Endothelial cell of hepatic sinusoid (primary cell): ENCODE measurements at regions not wholly inside any gene's neighbourhood (a gene's known extent, or its start where the extent isn't known, plus 50 kb on each side); places are given as distances from the start of the nearest gene placed in this dataset.
"Not testable (repeated sequence)": the region's sequence is repeated elsewhere in the genome, so short reads cannot be mapped to it uniquely, and the experiment has no call there.

Experiments
- in situ Hi-C: cut with HindIII; loops from 2 replicates; pipeline ENCODE4 v1.10.0; 2017; ENCODE audit warnings: low sequenced_read_pairs

GRCh38 chr1:222941425-222941824 lies 126.6 kb downstream of the DISP1 start:
- in situ Hi-C loops: no loop called here

GRCh38 chr1:222946436-222946835 lies 131.6 kb downstream of the DISP1 start:
- in situ Hi-C loops: no loop called here

GRCh38 chr1:222948079-222948478 lies 133.2 kb downstream of the DISP1 start:
- in situ Hi-C loops: no loop called here

GRCh38 chr1:222950892-222951291 lies 136.1 kb downstream of the DISP1 start:
- in situ Hi-C loops: no loop called here

- in situ Hi-C loops: no loop called here
Observed at GRCh38 chr1:222953585-222953984, 138.7 kb downstream of the DISP1 start.

GRCh38 chr1:222955964-222956363 lies 141.1 kb downstream of the DISP1 start:
- in situ Hi-C loops: no loop called here

- in situ Hi-C loops: no loop called here
Observed at GRCh38 chr1:222956601-222957000, 141.8 kb downstream of the DISP1 start.

GRCh38 chr1:222967466-222968240 lies 152.8 kb downstream of the DISP1 start:
- in situ Hi-C loops: no loop called here

GRCh38 chr1:222970040-222970439 lies 155.2 kb downstream of the DISP1 start:
- in situ Hi-C loops: no loop called here

- in situ Hi-C loops: no loop called here
Observed at GRCh38 chr1:222970711-222971110, 155.9 kb downstream of the DISP1 start.

GRCh38 chr1:222971146-222971545 lies 156.3 kb downstream of the DISP1 start:
- in situ Hi-C loops: no loop called here

GRCh38 chr1:222973561-222973960 lies 158.7 kb downstream of the DISP1 start:
- in situ Hi-C loops: no loop called here

GRCh38 chr1:222974496-222974895 lies 159.7 kb downstream of the DISP1 start:
- in situ Hi-C loops: no loop called here

- in situ Hi-C loops: no loop called here
Observed at GRCh38 chr1:222975472-222976122, 160.8 kb downstream of the DISP1 start.

GRCh38 chr1:222976453-222976852 lies 161.6 kb downstream of the DISP1 start:
- in situ Hi-C loops: no loop called here

GRCh38 chr1:222977294-222977693 lies 162.5 kb downstream of the DISP1 start:
- in situ Hi-C loops: not testable (repeated sequence)

- in situ Hi-C loops: no loop called here
Observed at GRCh38 chr1:222979561-222979960, 163.5 kb downstream of the TLR5 start.

GRCh38 chr1:222987674-222988076 lies 155.4 kb downstream of the TLR5 start:
- in situ Hi-C loops: no loop called here

- in situ Hi-C loops: no loop called here
Observed at GRCh38 chr1:222989443-222989842, 153.6 kb downstream of the TLR5 start.

- in situ Hi-C loops: no loop called here
Observed at GRCh38 chr1:222991177-222991576, 151.9 kb downstream of the TLR5 start.

GRCh38 chr1:222991908-222992307 lies 151.1 kb downstream of the TLR5 start:
- in situ Hi-C loops: no loop called here

- in situ Hi-C loops: no loop called here
Observed at GRCh38 chr1:222994511-222995235, 148.4 kb downstream of the TLR5 start.
